HG02623 (cell line): ENCODE measurements at regions not wholly inside any gene's neighbourhood (a gene's known extent, or its start where the extent isn't known, plus 50 kb on each side); places are given as distances from the start of the nearest gene placed in this dataset.
"Not testable (repeated sequence)": the region's sequence is repeated elsewhere in the genome, so short reads cannot be mapped to it uniquely, and the experiment has no call there.

Experiments
- ATAC-seq: cut with Tn5 transposase; IDR thresholded peaks from one replicate; pipeline ENCODE4 v1.9.1; 2021; ENCODE audit warnings: moderate library complexity; ENCODE audit not compliant: unreplicated experiment

- no peak for ATAC-seq
These were observed 896.5 kb upstream of the PABPC4L start for GRCh38 chr4:135098061-135098460.

DNA sequence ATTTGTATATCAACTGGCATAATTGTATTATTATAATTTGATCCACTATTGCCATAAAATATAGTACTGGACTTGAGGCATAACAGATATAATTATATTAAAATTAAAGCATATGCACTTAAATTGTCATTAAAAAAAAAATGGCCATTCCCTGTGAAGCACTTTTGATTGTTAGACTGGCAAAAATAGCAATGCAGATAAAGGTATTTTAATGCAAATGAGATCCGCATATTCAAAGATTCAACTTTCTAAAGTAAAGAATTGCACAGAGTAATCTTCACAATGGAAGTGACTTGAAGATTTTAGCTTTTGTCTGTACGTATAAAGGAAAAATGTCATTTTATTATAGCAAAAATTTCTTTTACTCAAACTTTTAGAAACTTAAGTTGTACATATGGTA, 871.8 kb upstream of the PABPC4L start:
- ATAC-seq, result no peak

GRCh38 chr4:135072553-135072952, 871.0 kb upstream of the PABPC4L start:
- ATAC-seq, result no peak

- ATAC-seq, result no peak
These were observed 863.8 kb upstream of the PABPC4L start for GRCh38 chr4:135065366-135065765.

GRCh38 chr4:135050086-135050717, 848.6 kb upstream of the PABPC4L start:
- no peak for ATAC-seq

DNA sequence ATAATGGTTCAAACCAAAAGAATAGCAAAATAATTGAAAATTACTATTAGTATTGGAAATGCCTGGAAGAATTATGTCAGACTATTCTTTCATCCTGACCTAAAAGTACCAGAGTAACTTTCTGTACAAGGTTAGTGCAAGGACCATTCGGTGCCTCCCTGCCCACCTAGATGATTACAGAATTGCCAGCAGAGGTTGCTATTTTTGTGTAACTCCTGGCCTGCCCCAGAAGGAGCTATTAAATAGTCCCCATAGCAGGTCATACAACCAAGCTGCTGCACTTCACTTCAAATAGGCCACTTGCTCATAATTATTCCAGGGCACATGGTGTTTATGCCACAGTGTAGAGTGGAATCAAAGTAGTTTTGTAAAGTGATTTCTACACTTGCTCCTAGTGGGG, 831.1 kb upstream of the PABPC4L start:
- ATAC-seq, result no peak

DNA sequence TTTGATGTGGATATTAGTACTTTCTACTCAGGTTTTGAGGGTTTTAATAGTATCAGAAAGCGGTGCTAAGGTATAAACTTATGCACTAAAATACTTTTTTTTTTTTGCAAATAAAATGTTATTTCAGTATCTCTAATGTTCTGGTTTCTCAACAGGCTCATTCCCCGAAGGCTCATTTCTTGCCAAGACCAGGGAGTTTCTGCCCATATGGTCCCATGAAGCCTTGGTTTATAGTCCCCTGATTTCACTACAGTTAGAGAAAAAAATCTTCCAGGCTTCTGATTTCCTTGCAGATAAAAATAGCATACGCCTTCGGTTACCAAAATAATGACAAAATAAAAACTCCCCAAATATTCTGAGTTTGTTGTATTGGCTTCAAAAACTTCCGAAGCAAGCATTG, 814.2 kb upstream of the PABPC4L start:
- no peak for ATAC-seq

DNA sequence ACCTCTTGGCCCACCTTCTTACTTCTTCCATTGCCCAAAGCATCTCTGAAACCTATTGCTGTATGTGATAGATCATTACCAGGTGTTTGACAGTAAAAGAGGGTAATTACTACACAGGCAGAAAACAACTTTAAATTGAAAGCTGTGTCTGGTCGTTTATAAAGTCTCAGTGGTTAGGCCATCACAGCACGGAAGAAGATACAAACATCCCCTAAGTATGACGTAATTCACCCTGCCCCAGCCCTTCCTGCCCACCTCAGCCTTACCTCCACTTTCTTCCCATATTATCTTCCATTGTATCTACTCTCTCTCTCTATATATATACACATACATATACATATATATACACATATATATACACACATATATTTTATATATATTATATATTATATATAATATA, 805.8 kb upstream of the PABPC4L start:
- no peak for ATAC-seq

- no peak for ATAC-seq
These were observed 797.6 kb upstream of the PABPC4L start for GRCh38 chr4:134999169-134999568.

DNA sequence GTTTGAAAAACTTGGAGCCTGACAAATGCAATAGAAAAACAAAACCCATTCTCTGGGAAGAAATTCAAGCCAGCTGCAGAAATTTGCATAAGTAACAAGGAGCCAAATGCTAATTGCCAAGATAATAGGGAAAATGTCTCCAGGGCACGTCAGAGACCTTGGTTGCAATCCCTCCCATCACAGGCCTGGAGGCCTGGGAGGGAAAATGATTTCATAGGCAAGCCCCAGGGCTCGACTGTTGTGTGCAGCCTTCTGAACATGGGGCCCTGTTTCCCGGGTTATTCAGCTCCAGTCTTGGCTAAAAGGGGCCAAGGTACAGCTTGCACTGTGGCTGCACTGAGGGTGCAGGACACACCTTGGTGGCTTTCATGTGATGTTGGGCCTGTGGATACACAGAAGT, 760.4 kb upstream of the PABPC4L start:
- ATAC-seq, result no peak

GRCh38 chr4:134958862-134959261, 757.3 kb upstream of the PABPC4L start:
- ATAC-seq, result no peak

DNA sequence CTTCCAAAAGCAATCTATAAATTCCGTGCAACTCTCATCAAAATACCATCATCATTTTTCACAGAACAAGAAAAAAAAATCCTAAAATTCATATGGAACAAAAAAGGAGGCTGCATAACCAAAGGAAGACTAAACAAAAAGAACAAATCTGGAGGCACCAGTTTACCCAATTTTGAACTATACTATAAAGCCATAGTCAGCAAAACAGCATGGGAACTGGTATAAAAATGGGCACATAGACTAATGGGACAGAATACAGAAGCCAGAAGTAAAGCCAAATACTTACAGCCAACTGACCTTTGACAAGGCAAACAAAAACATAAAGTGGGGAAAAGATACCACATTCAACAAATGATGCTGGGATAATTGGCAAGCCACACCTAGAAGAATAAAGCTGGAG, 753.5 kb upstream of the PABPC4L start:
- ATAC-seq, result no peak

- ATAC-seq, result no peak
These were observed 751.2 kb upstream of the PABPC4L start for GRCh38 chr4:134952775-134953174.

GRCh38 chr4:134952305-134952704, 750.7 kb upstream of the PABPC4L start:
- no peak for ATAC-seq

- ATAC-seq, result no peak
These were observed 746.6 kb upstream of the PABPC4L start for GRCh38 chr4:134948110-134948642.

DNA sequence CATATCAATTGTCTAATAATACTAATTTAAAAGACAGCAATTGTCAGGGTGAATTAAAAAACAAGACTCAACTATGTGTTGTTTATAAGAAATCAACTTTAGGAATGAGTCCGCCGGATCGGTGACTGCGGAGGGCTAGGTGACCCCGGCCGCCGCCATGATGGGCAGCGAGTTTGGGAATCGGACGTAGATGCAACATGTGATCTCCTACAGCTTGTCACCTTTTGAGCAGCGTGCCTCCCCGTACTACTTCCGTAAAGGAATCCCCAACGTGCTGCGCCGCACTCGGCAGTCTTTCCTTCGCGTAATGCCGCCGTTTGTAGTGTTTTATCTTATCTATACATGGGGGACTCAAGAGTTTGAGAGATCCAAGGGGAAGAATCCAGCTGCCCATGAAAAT, 742.5 kb upstream of the PABPC4L start:
- ATAC-seq, result no peak

DNA sequence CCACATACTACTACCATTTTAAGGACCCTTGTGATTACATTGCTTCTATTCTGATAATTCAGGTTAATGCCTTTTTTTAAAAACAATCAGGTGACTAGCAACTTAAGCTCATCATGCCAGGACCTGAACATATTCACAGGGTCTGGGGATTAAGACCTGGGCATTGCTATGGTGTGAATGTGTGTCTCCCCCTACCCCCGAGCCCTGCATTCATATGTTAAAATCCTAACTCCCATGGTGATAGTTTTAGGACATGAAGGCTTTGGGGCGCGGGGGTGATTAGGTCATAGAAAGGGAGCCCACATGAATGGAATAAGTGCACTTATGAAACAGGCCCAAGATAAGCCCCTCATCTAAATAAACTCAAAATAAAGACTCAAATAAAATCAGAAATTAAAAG, 734.4 kb upstream of the PABPC4L start:
- no peak for ATAC-seq

GRCh38 chr4:134935320-134935719, 733.7 kb upstream of the PABPC4L start:
- no peak for ATAC-seq

GRCh38 chr4:134934036-134934808, 732.6 kb upstream of the PABPC4L start:
- ATAC-seq, result no peak

DNA sequence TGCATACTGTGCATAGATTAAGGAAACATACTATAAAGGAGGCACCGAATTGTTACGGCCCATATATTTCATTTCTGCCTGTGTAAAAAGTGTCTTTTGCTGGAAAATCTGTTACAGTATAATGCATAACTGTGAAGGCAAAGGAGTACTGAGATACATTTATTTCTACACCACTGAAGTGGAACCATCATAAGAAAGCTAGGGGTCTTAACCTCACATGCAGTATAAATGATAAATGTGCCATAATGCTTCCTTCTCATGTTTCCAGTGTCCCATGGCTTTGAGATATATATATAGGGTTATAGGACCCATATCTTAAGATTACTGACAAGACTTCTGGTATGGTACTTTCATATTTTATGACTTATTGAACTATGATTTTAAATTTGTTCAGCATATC, 713.8 kb upstream of the PABPC4L start:
- no peak for ATAC-seq

DNA sequence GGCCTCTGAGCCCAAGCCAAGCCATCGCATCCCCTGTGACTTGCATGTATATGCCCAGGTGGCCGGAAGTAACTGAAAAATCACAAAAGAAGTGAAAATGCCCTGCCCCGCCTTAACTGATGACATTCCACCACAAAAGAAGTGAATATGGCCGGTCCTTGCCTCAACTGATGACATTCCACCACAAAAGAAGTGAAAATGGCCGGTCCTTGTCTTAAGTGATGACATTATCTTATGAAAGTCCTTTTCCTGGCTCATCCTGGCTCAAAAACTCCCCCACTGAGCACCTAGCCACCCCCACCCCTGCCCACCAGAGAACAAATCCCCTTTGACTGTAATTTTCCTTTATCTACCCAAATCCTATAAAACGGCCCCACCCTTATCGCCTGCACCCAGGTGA, 712.7 kb upstream of the PABPC4L start:
- ATAC-seq, result not testable (repeated sequence)

DNA sequence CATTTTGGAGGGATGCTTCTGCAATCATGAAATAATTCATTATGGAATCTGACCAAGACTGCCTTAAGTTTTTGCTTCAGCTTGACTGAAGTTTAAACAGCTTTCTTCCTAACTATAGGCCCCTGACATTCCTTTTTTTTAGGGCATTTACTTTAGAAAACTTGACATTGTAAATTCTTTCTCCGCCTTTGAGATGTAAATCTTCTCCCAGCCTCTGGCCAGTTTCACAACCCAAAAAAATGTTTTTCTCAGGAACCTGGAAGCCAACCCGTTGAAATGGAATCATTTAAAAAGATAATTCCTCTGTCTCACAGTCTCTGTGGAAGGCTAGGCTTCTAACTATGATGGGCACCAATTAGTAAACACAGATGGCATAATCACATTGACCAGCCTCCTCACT, 710.4 kb upstream of the PABPC4L start:
- no peak for ATAC-seq
